Left lung (tissue), 4 donors: ENCODE measurements at regions not wholly inside any gene's neighbourhood (a gene's known extent, or its start where the extent isn't known, plus 50 kb on each side); places are given as distances from the start of the nearest gene placed in this dataset.

Source experiments
- ATAC-seq: fragments of 200-7000 bp; cut with Tn5 transposase; one replicate; pipeline ENCODE4 v1.9.1; 2020; ENCODE audit warnings: moderate library complexity
- DNase-seq, 4 donors: peaks; one replicate each; pipeline ENCODE4 v3.0.0-alpha.2; 2013 to 2020
- H3K27ac ChIP-seq, 2 donors: fragments of 200-600 bp; sonication (generic) in 1 of 2; one replicate each; pipeline versions ENCODE4 v1.5.0 to v1.8.0; 2020 to 2021
- H3K27me3 ChIP-seq, 2 donors: fragments of 200-600 bp; sonication (generic) in 1 of 2; one replicate each; pipeline versions ENCODE4 v1.5.0 to v1.8.0; 2020 to 2021
- H3K36me3 ChIP-seq, 2 donors: fragments of 200-600 bp; sonication (generic) in 1 of 2; one replicate each; pipeline versions ENCODE4 v1.5.0 to v1.8.0; 2020 to 2021
- H3K4me1 ChIP-seq, 2 donors: fragments of 200-600 bp; one replicate each; pipeline ENCODE4 v1.8.0; 2021
- H3K4me3 ChIP-seq, 2 donors: fragments of 200-600 bp; sonication (generic) in 1 of 2; one replicate each; pipeline versions ENCODE4 v1.5.0 to v1.8.0; 2020 to 2021; ENCODE audit warnings: mild to moderate bottlenecking in 1 of 2
- H3K9me3 ChIP-seq, 2 donors: fragments of 200-600 bp; sonication (generic) in 1 of 2; one replicate each; pipeline versions ENCODE4 v1.5.0 to v1.8.0; 2020 to 2021
- intact Hi-C, 2 donors: fragments of 100-400 bp; cut with DNase I; formaldehyde crosslinking; loops; one replicate each; pipeline versions ENCODE4 v1.11.2 to v1.14.2; 2022
- TF ChIP-seq, protein P1 (sequence below), 2 donors: fragments of 200-600 bp; sonication (generic) in 1 of 2; IDR thresholded peaks; one replicate each; pipeline versions ENCODE4 v1.5.0 to v1.8.0; 2021; ENCODE audit warnings: antibody characterized with exemption in 2 of 2
- donor health status: DM: no; HTN: yes; CAD: no.
- donor health status: DM: no; HTN: no; CAD: no.

DNA sequence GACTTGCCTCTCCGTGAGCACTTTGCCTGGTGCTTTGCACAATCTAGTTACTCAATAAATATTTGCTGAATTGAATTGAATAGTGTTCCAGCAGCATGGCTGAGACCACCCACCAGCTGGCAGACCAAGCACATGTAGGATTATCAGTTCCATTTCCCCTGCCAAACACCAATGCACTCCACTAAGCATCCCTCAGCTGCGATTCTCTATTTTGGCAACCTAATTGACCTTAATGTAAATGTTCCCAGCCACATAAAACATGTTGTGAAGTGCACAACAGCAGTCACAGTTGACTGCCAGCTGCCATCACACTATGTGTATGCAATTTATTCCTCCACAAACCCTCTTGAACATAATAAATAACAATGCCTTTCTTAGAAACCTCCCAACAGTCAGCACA is 1879.4 kb upstream of the PIK3C3 start:
- no peaks in the 10 kb centered on the region for H3K27me3 ChIP-seq
- H3K27ac ChIP-seq, result no peak overlapping the region
- no peak overlapping the region for H3K4me3 ChIP-seq
- peaks cover 0 to 8% of the 10 kb centered on the region in 2 donors for H3K9me3 ChIP-seq
- TF ChIP-seq, protein P1, sequence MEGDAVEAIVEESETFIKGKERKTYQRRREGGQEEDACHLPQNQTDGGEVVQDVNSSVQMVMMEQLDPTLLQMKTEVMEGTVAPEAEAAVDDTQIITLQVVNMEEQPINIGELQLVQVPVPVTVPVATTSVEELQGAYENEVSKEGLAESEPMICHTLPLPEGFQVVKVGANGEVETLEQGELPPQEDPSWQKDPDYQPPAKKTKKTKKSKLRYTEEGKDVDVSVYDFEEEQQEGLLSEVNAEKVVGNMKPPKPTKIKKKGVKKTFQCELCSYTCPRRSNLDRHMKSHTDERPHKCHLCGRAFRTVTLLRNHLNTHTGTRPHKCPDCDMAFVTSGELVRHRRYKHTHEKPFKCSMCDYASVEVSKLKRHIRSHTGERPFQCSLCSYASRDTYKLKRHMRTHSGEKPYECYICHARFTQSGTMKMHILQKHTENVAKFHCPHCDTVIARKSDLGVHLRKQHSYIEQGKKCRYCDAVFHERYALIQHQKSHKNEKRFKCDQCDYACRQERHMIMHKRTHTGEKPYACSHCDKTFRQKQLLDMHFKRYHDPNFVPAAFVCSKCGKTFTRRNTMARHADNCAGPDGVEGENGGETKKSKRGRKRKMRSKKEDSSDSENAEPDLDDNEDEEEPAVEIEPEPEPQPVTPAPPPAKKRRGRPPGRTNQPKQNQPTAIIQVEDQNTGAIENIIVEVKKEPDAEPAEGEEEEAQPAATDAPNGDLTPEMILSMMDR (IDR thresholded peaks at IDR 0.05), result no peak
- no peak for ATAC-seq
- intact Hi-C loops, result no loop called here
- H3K4me1 ChIP-seq, result no peaks in the 10 kb centered on the region
- DNase-seq, result no peak
- H3K36me3 ChIP-seq, result no peaks in the 10 kb centered on the region

DNA sequence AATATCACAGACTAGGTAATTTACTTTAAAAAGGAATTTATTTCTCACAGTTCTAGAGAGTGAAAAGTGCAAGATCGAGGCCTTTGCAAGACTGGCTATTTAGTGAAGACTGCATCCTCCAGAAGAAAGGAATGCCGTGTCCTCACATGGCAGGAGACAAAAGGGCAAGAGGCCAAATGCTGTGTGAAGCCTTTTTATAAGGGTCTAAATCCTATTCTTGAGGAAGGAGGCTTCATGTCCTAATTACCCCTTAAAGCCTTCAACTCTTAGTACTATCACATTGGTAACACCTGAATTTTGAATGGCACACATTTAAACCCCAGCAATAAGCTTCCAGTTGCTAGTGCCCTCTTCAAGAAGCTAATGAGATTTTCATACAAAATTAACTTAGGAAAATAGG is 1882.3 kb upstream of the PIK3C3 start:
- intact Hi-C loops, result no loop called here
- Histone ChIP-seq H3K27ac (no peak overlapping the region), H3K4me1 (no peaks in the 10 kb centered on the region), H3K27me3 (no peaks in the 10 kb centered on the region), H3K9me3 (peaks cover 0 to 11% of the 10 kb centered on the region in 2 donors), H3K36me3 (no peaks in the 10 kb centered on the region), H3K4me3 (no peak overlapping the region)
- DNase-seq (no peak), ATAC-seq (no peak)
- TF ChIP-seq, protein P1 (IDR thresholded peaks at IDR 0.05), result no peak

DNA sequence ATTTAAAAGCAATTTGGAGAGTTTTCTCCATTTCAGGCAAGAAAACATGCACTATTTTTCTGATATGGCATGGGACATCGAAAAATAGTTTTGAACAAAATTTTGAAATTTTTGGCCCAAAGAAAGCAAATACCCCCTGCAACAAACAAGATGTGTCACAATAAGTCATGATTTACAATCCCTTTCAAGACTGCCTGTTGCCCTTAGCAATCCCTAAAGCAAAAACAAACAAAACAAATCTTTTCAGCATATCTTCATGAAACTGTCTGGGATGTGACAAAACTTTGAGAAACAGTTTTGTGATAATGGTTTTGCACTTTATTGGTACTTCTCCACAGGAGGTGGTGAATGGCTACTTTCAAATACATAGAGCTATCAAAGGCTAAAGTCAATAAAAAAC is 1888.7 kb upstream of the PIK3C3 start:
- no peaks in the 10 kb centered on the region for H3K27me3 ChIP-seq
- H3K27ac ChIP-seq, result no peak overlapping the region
- H3K4me3 ChIP-seq, result no peak overlapping the region
- intact Hi-C loops, result no loop called here
- no peaks in the 10 kb centered on the region for H3K36me3 ChIP-seq
- H3K9me3 ChIP-seq, result peaks cover 0 to 5% of the 10 kb centered on the region in 2 donors
- DNase-seq (no peak), ATAC-seq (no peak)
- TF ChIP-seq, protein P1 (IDR thresholded peaks at IDR 0.05), result no peak
- no peaks in the 10 kb centered on the region for H3K4me1 ChIP-seq

DNA sequence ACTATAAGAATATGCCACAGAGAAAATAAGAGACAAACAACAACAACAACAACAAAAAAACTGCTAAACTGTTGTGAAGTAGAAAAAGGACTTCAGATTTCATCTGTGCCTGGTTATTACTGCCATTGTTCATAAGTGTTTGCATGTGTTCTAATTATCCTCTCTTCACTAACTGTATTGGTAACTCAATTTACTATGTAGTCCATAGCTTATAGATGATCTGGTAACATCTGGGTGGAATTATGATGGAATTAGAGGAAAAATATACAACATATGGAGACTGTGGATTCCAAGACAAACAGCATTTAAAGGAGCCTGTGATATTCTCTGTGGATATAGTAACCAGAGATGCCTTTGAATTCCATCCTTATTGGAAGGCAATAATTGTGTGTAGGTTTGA is 1891.5 kb upstream of the PIK3C3 start:
- no peak for ATAC-seq
- Histone ChIP-seq H3K36me3 (no peaks in the 10 kb centered on the region), H3K27ac (no peak overlapping the region), H3K9me3 (no peaks in the 10 kb centered on the region), H3K27me3 (no peaks in the 10 kb centered on the region), H3K4me1 (no peaks in the 10 kb centered on the region), H3K4me3 (no peak overlapping the region)
- no peak for DNase-seq
- TF ChIP-seq, protein P1 (IDR thresholded peaks at IDR 0.05), result no peak
- intact Hi-C loops, result no loop called here

DNA sequence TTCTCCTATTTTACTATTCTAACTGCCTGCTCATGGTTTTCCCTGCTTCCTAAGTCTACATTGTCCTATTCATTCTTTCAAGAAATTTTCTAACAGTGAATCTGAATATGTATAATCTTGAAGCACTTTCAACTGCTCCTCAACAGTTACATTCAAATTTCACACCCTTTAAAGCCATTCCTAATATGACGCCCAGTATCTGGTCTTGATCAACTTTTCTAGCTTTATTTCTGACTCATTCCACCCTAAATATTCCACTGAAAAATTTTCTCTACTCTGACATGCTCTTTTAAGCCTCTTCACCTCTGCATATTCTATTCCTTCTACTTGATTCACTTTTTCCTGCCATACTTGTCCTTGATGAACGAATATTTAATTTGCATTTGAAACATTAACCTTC is 1893.9 kb upstream of the PIK3C3 start:
- H3K9me3 ChIP-seq, result no peaks in the 10 kb centered on the region
- TF ChIP-seq, protein P1 (IDR thresholded peaks at IDR 0.05), result no peak
- H3K4me1 ChIP-seq, result no peaks in the 10 kb centered on the region
- ATAC-seq (no peak), DNase-seq (no peak)
- intact Hi-C loops, result no loop called here
- H3K27me3 ChIP-seq, result no peaks in the 10 kb centered on the region
- no peaks in the 10 kb centered on the region for H3K36me3 ChIP-seq
- no peak overlapping the region for H3K27ac ChIP-seq
- H3K4me3 ChIP-seq, result no peak overlapping the region
